ENCODE measurements at regions not wholly inside any gene's neighbourhood (a gene's known extent, or its start where the extent isn't known, plus 50 kb on each side); places are given as distances from the start of the nearest gene placed in this dataset.
A peak's percentile ranks its signal among the peaks of the same experiment; 100 is the strongest.
"Not testable (repeated sequence)": the region's sequence is repeated elsewhere in the genome, so short reads cannot be mapped to it uniquely, and the experiment has no call there.

DNA sequence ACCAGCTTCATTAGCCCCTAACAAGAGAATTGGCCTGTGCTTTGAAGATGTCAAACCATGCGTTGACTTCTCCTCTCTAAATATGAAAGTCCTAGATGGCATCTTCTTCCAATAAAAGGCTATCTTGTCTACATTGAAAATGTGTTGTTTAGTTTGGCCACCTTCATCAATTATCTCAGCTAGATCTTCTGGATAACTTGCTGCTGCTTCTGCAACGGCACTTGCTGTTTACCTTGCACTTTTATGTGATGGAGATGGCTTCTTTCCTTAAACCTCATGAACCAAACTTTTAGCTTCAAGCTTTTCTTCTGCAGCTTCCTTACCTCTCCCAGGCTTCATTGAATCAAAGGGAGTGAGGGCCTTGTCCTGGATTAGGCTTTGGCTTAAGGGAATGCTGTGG, 58.6 kb upstream of the CSNK1E start:
- DNase-seq (ENCODE audit: low spot score): not testable (repeated sequence)

- DNase-seq (ENCODE audit: low spot score): not testable (repeated sequence)
Observed at GRCh38 chr22:38375005-38375404, 57.8 kb upstream of the CSNK1E start.

GRCh38 chr22:38374433-38374831, 57.2 kb upstream of the CSNK1E start:
- DNase-seq (ENCODE audit: low spot score): not testable (repeated sequence)

DNA sequence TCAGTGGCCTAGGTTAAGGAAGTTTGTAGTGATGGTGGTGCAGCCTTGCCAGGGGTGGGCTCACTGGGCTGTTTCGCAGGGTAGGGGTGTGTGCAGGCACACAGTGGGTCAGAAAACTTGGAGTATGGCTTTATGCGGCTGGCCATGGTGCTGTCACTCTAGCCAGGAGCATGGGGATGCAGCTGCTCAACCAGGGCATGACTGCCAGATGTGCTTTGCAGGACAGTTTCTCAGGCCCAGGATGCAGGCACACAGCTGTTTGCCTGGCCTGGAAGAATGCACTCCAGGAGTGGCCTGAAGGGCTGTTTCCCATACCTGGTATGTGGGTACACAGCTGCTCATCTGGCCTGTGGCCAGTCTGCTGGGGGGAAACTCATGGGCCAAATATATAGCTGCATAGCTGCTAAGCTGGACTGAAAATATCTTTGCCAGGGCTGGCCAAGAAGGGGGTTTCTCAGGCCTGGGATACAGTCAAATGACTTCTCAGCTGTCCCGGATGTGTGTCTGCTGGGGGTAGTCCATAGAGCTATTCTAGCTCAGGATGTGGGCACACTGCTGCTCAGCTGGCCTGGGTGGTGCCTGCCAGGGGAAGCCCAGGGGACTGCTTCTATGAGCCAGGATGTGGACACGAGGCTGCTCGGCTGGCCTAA, 56.7 kb upstream of the CSNK1E start:
- DNase-seq (ENCODE audit: low spot score): peak; percentile 46

DNA sequence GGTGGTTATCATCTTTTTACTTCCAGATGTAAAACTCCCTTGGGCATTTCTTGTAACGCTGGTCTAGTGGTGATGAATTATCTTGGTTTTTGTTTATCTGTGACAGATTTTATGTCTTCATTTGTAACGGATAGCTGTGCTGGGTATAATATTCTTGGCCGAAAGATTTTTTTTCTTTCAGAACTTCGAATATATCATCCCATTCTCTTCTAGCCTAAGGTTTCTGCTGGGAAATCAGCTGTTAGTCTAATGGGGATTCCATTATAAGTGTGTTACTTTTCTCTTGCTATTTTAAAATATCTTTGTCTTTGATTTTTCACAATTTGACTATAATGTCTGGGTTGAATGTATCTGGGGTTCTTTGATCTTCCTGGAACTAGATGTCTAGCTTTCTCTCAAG, 55.4 kb upstream of the CSNK1E start:
- DNase-seq (ENCODE audit: low spot score): not testable (repeated sequence)

DNA sequence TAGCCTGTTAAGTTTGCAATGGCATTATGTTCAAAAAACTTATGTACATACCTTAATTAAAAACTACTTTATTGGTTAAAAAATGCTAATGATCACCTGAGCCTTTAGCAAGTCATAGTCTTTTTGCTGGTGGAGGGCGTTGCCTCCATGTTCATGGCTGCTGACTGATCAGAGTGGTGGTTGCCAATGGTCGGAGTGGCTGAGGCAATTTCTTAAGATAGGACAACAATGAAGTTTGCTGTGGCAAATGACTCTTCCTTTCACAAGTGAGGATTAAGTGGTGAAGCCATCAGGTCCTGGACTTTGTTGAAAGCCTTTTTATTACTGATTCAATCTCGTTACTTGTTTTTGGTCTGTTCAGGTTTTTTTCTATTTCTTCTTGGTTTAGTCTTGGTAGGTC, 53.3 kb upstream of the CSNK1E start:
- DNase-seq (ENCODE audit: low spot score): not testable (repeated sequence)

- DNase-seq (ENCODE audit: low spot score): not testable (repeated sequence)
Observed at GRCh38 chr22:38369132-38369531, 51.9 kb upstream of the CSNK1E start.
